ENCODE measurements at regions not wholly inside any gene's neighbourhood (a gene's known extent, or its start where the extent isn't known, plus 50 kb on each side); places are given as distances from the start of the nearest gene placed in this dataset.

GRCh38 chr9:89234205-89235067, 55.8 kb upstream of the SHC3 start:
- Mint-ChIP-seq H3K36me3 (ENCODE audit: low read depth, unreplicated experiment) (no peaks in the 10 kb centered on the region), H3K4me3 (ENCODE audit: unreplicated experiment) (peak overlapping the region; percentile 72), H3K27ac (ENCODE audit: unreplicated experiment) (no peak overlapping the region), H3K27me3 (ENCODE audit: unreplicated experiment) (peaks cover 4% of the 10 kb centered on the region), H3K9me3 (ENCODE audit: unreplicated experiment) (no peaks in the 10 kb centered on the region), H3K4me1 (ENCODE audit: unreplicated experiment) (no peaks in the 10 kb centered on the region)
- peak; percentile 41 for DNase-seq (ENCODE audit: low spot score)
- TF ChIP-seq, protein P1, sequence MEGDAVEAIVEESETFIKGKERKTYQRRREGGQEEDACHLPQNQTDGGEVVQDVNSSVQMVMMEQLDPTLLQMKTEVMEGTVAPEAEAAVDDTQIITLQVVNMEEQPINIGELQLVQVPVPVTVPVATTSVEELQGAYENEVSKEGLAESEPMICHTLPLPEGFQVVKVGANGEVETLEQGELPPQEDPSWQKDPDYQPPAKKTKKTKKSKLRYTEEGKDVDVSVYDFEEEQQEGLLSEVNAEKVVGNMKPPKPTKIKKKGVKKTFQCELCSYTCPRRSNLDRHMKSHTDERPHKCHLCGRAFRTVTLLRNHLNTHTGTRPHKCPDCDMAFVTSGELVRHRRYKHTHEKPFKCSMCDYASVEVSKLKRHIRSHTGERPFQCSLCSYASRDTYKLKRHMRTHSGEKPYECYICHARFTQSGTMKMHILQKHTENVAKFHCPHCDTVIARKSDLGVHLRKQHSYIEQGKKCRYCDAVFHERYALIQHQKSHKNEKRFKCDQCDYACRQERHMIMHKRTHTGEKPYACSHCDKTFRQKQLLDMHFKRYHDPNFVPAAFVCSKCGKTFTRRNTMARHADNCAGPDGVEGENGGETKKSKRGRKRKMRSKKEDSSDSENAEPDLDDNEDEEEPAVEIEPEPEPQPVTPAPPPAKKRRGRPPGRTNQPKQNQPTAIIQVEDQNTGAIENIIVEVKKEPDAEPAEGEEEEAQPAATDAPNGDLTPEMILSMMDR (IDR thresholded peaks at IDR 0.05; ENCODE audit: unreplicated experiment), result no peak

- TF ChIP-seq, protein P1 (IDR thresholded peaks at IDR 0.05; ENCODE audit: unreplicated experiment), result no peak
- H3K27ac Mint-ChIP-seq (ENCODE audit: unreplicated experiment), result no peak overlapping the region
- no peaks in the 10 kb centered on the region for H3K9me3 Mint-ChIP-seq (ENCODE audit: unreplicated experiment)
- peaks cover 4% of the 10 kb centered on the region for H3K27me3 Mint-ChIP-seq (ENCODE audit: unreplicated experiment)
- H3K4me1 Mint-ChIP-seq (ENCODE audit: unreplicated experiment), result no peaks in the 10 kb centered on the region
- H3K4me3 Mint-ChIP-seq (ENCODE audit: unreplicated experiment), result no peak overlapping the region
- H3K36me3 Mint-ChIP-seq (ENCODE audit: low read depth, unreplicated experiment), result no peaks in the 10 kb centered on the region
- DNase-seq (ENCODE audit: low spot score), result no peak
Measured at GRCh38 chr9:89236955-89237573, 58.4 kb upstream of the SHC3 start.

DNA sequence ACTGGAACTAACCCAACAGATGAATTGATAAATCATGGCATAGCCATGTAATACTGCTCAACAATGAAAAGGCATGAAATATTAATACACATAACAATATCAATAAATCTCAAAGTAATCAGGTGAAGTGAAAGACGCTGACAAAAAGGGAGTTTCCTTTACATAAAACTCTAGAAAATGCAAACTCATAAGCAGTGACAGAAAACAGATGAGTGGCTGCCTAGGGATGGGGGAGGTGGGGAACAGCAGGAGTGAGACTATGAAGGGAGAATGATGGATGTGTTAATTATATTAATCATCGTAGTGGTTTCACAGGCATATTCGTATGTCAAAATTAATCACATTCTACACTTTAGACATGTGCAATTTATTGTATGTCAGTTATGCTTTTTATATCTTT, 59.8 kb upstream of the SHC3 start:
- TF ChIP-seq, protein P1 (IDR thresholded peaks at IDR 0.05; ENCODE audit: unreplicated experiment), result no peak
- Mint-ChIP-seq H3K27ac (ENCODE audit: unreplicated experiment) (no peak overlapping the region), H3K36me3 (ENCODE audit: low read depth, unreplicated experiment) (no peaks in the 10 kb centered on the region), H3K9me3 (ENCODE audit: unreplicated experiment) (no peaks in the 10 kb centered on the region), H3K27me3 (ENCODE audit: unreplicated experiment) (peaks cover 2% of the 10 kb centered on the region), H3K4me3 (ENCODE audit: unreplicated experiment) (no peak overlapping the region), H3K4me1 (ENCODE audit: unreplicated experiment) (no peaks in the 10 kb centered on the region)
- DNase-seq (ENCODE audit: low spot score), result no peak

- Mint-ChIP-seq H3K36me3 (ENCODE audit: low read depth, unreplicated experiment) (no peaks in the 10 kb centered on the region), H3K27me3 (ENCODE audit: unreplicated experiment) (no peaks in the 10 kb centered on the region), H3K9me3 (ENCODE audit: unreplicated experiment) (no peaks in the 10 kb centered on the region), H3K4me3 (ENCODE audit: unreplicated experiment) (no peak overlapping the region), H3K27ac (ENCODE audit: unreplicated experiment) (no peak overlapping the region), H3K4me1 (ENCODE audit: unreplicated experiment) (peaks cover 7% of the 10 kb centered on the region)
- no peak for DNase-seq (ENCODE audit: low spot score)
- TF ChIP-seq, protein P1 (IDR thresholded peaks at IDR 0.05; ENCODE audit: unreplicated experiment), result no peak
Measured at GRCh38 chr9:89243296-89244061, 64.9 kb upstream of the SHC3 start.
